Parathyroid adenoma (tissue), 2 donors: ENCODE measurements at regions not wholly inside any gene's neighbourhood (a gene's known extent, or its start where the extent isn't known, plus 50 kb on each side); places are given as distances from the start of the nearest gene placed in this dataset.

Source experiments
- H2AFZ ChIP-seq: fragments of 300-600 bp; sonication (generic); one replicate; pipeline ENCODE4 v1.7.0; 2017; ENCODE audit warnings: antibody characterized with exemption, mild to moderate bottlenecking
- H3K27ac ChIP-seq: fragments of 300-600 bp; sonication (generic); one replicate; pipeline ENCODE4 v1.7.0; 2017
- H3K27me3 ChIP-seq: fragments of 300-600 bp; sonication (generic); one replicate; pipeline ENCODE4 v1.7.0; 2017; ENCODE audit warnings: low read length; ENCODE audit not compliant: control insufficient read depth, insufficient read depth
- H3K36me3 ChIP-seq: fragments of 300-600 bp; sonication (generic); one replicate; pipeline ENCODE4 v1.7.0; 2017; ENCODE audit warnings: low read length; ENCODE audit not compliant: control insufficient read depth, insufficient read depth
- H3K4me1 ChIP-seq: fragments of 300-600 bp; sonication (generic); one replicate; pipeline ENCODE4 v1.7.0; 2017; ENCODE audit warnings: control low read depth
- H3K4me2 ChIP-seq: fragments of 300-600 bp; sonication (generic); one replicate; pipeline ENCODE4 v1.7.0; 2017; ENCODE audit warnings: low read length
- H3K4me3 ChIP-seq: fragments of 300-600 bp; sonication (generic); one replicate; pipeline ENCODE4 v1.7.0; 2017; ENCODE audit warnings: low read depth, low read length
- H3K79me2 ChIP-seq: fragments of 300-600 bp; sonication (generic); one replicate; pipeline ENCODE4 v1.7.0; 2017; ENCODE audit warnings: control low read depth
- H3K9ac ChIP-seq: fragments of 300-600 bp; sonication (generic); one replicate; pipeline ENCODE4 v1.7.0; 2017; ENCODE audit warnings: mild to moderate bottlenecking
- H3K9me3 ChIP-seq: fragments of 300-600 bp; sonication (generic); one replicate; pipeline ENCODE4 v1.7.0; 2017; ENCODE audit warnings: low read length; ENCODE audit not compliant: control insufficient read depth
- TF ChIP-seq, protein P1 (sequence below): fragments of 300-600 bp; sonication (generic); IDR thresholded peaks from one replicate; pipeline ENCODE4 v1.7.0; 2017; ENCODE audit warnings: antibody characterized with exemption, mild to moderate bottlenecking
- donor health status: primary hyperparathyroidism.

DNA sequence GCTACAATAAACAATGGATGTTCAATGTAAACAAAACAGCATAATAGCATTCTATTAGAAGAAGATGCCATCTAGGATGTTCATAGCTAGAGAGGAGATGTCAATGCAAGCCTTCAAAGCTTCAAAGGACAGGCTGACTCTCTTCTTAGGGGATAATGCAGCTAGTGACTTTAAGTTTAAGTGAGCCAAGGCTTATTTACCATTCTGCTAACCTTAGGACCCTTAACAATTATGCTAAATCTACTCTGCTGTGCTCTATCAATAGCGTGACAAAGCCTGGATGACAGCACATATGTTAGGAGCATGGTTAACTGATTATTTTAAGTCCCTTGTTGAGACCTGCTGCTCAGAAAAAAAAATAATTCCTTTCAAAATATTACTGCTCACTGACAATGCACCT lies 106.0 kb upstream of the SSTR1 start:
- Histone ChIP-seq H3K4me3 (no peak overlapping the region), H3K9ac (no peak overlapping the region), H3K9me3 (no peaks in the 10 kb centered on the region), H3K4me2 (no peak overlapping the region), H3K27me3 (no peaks in the 10 kb centered on the region), H3K27ac (no peak overlapping the region), H3K79me2 (no peaks in the 10 kb centered on the region), H3K4me1 (no peaks in the 10 kb centered on the region), H2AFZ (no peak overlapping the region), H3K36me3 (no peaks in the 10 kb centered on the region)
- TF ChIP-seq, protein P1, sequence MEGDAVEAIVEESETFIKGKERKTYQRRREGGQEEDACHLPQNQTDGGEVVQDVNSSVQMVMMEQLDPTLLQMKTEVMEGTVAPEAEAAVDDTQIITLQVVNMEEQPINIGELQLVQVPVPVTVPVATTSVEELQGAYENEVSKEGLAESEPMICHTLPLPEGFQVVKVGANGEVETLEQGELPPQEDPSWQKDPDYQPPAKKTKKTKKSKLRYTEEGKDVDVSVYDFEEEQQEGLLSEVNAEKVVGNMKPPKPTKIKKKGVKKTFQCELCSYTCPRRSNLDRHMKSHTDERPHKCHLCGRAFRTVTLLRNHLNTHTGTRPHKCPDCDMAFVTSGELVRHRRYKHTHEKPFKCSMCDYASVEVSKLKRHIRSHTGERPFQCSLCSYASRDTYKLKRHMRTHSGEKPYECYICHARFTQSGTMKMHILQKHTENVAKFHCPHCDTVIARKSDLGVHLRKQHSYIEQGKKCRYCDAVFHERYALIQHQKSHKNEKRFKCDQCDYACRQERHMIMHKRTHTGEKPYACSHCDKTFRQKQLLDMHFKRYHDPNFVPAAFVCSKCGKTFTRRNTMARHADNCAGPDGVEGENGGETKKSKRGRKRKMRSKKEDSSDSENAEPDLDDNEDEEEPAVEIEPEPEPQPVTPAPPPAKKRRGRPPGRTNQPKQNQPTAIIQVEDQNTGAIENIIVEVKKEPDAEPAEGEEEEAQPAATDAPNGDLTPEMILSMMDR = no peak

DNA sequence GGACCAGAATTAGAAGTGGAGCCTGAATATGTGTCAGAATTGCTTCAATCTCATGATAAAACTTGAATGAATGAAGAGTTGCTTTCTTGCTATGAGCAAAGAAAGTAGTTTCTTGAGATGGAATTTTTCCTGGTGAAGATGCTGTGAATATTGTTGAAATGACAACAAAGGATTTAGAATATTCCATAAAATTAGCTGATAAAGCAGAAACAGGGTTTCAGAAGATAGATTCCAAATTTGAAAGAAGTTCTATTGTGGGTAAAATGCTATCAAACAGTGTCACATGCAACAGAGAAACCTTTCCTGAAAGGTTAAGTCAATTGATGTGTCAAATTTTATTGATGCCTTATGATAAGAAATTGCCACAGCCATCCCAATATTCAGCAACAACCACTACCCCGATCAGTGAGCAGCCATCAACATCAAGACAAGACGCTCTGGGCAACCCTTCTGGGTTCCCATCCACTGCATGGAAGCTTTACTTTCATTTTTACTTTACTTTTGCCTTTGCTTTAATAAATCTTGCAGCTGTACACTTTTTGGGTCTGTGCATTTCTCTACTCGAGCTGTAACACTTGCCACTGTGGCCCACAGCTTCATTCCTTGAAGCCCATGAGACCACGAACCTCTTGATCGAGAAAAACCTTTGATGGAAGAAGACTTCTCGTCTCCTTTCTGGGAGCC lies 104.0 kb upstream of the SSTR1 start:
- Histone ChIP-seq H3K4me2 (no peak overlapping the region), H3K9me3 (no peaks in the 10 kb centered on the region), H3K27me3 (no peaks in the 10 kb centered on the region), H3K36me3 (no peaks in the 10 kb centered on the region), H3K27ac (no peak overlapping the region), H3K4me1 (no peaks in the 10 kb centered on the region), H3K79me2 (no peaks in the 10 kb centered on the region), H2AFZ (no peak overlapping the region), H3K9ac (no peak overlapping the region), H3K4me3 (no peak overlapping the region)
- TF ChIP-seq, protein P1 = no peak

DNA sequence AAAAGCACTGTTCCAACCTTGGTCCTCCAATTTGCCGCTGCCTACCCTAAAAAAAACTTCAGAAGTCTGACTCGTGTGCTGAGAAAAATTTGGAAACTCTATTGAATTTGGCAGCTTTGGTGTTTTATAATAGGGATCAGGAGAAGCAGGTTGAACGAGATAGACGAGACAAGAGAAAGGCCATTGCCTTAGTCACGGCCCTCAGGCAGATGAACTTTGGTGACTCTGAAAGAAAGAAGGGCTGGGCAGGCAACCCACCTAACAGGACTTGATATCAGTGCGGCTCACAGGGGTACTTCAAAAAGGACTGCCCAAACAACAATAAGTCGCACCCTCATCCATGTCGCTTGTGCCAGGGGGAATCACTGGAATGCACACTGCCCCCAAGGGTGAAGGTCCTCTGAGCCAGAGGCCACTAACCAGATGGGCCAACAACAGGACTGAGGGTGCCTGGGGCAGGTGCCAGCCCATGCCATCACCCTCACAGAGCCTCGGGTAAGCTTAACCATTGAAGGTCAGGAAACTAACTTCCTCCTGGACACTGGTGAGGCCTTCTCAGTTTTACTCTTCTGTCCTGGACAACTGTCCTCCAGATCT lies 102.5 kb upstream of the SSTR1 start:
- Histone ChIP-seq H3K27me3 (no peaks in the 10 kb centered on the region), H2AFZ (no peak overlapping the region), H3K4me1 (no peaks in the 10 kb centered on the region), H3K9me3 (no peaks in the 10 kb centered on the region), H3K9ac (no peak overlapping the region), H3K79me2 (no peaks in the 10 kb centered on the region), H3K4me2 (no peak overlapping the region), H3K4me3 (no peak overlapping the region), H3K27ac (no peak overlapping the region), H3K36me3 (no peaks in the 10 kb centered on the region)
- TF ChIP-seq, protein P1 = no peak

DNA sequence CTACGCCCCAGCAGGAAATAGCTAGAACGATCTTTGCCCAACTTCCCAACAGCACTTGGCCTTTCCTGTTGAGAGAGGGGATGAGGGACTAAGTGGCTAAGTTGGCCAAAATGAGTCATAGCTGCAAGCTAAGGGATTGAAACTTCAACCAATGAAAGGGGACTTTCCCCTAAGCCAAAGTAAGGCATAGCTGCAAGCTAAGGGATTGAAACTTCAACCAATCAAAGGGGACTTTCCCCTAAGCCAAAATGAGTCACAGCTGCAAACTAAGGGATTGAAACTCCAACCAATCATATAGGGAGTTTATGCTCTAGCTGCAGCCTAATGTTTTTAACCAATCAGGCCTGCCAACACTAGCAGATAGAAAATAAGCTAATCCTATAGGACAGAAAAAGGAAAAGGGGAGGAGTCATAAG lies 100.5 kb upstream of the SSTR1 start:
- Histone ChIP-seq H3K4me1 (no peaks in the 10 kb centered on the region), H3K4me2 (no peak overlapping the region), H3K79me2 (no peaks in the 10 kb centered on the region), H3K9me3 (no peaks in the 10 kb centered on the region), H3K9ac (no peak overlapping the region), H2AFZ (no peak overlapping the region), H3K36me3 (no peaks in the 10 kb centered on the region), H3K27ac (no peak overlapping the region), H3K27me3 (no peaks in the 10 kb centered on the region), H3K4me3 (no peak overlapping the region)
- TF ChIP-seq, protein P1 = no peak

DNA sequence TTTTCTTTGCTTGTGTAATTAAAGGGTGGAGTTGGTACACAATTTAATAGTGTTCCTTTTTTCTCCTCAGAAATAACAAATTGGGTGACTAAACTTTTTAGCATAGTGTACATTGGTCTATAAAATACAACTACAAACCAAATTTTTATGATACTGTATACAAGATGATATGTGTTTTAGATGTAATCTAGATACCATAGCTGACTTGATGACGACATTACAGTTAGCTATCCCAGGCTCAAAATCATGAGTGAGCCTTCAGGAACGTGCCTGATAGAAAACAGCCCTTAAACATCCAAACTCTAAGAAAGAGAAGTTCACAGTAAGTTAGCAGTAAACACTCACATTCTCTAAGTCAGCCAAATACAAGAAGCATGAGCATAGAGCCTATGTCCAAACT lies 99.0 kb upstream of the SSTR1 start:
- TF ChIP-seq, protein P1 = no peak

More for the DNA sequence above, 99.0 kb upstream of the SSTR1 start:
- Histone ChIP-seq H3K9me3 (no peaks in the 10 kb centered on the region), H3K79me2 (no peaks in the 10 kb centered on the region), H2AFZ (no peak overlapping the region), H3K4me2 (no peak overlapping the region), H3K27me3 (no peaks in the 10 kb centered on the region), H3K4me1 (no peaks in the 10 kb centered on the region), H3K27ac (no peak overlapping the region), H3K9ac (no peak overlapping the region), H3K4me3 (no peak overlapping the region), H3K36me3 (no peaks in the 10 kb centered on the region)
